DOHH2 (cell line): ENCODE measurements at regions not wholly inside any gene's neighbourhood (a gene's known extent, or its start where the extent isn't known, plus 50 kb on each side); places are given as distances from the start of the nearest gene placed in this dataset.

ENCODE experiments used
- CTCF ChIP-seq: fragments of 200-600 bp; sonication (generic); IDR thresholded peaks from one replicate; pipeline ENCODE4 v1.5.1; 2014; ENCODE audit warnings: antibody characterized with exemption, mild to moderate bottlenecking, low read depth, low read length; ENCODE audit not compliant: poor library complexity, severe bottlenecking
- EZH2phosphoT487 ChIP-seq: fragments of 200-600 bp; sonication (generic); IDR thresholded peaks from 2 replicates; pipeline ENCODE4 v1.6.1; 2017; ENCODE audit warnings: borderline replicate concordance, mild to moderate bottlenecking, antibody characterized with exemption, low read length, moderate library complexity, mixed read lengths

- no peak for TF ChIP-seq CTCF
- TF ChIP-seq EZH2phosphoT487, result no peak
Measured at GRCh38 chr1:182118851-182119250, 57.3 kb upstream of the ZNF648 start.
